CD14-positive monocyte (primary cell): ENCODE measurements at regions not wholly inside any gene's neighbourhood (a gene's known extent, or its start where the extent isn't known, plus 50 kb on each side); places are given as distances from the start of the nearest gene placed in this dataset.

ENCODE experiments used
- DNase-seq, 3 donors: peaks; one replicate each; pipeline ENCODE4 v3.0.0-alpha.2; 2011 to 2022
- H2AFZ ChIP-seq: 2 replicates; pipeline ENCODE4 v1.6.0; 2012; ENCODE audit warnings: mild to moderate bottlenecking, low read depth, low read length, inconsistent platforms; ENCODE audit not compliant: insufficient read depth, poor library complexity, severe bottlenecking
- H3K27ac ChIP-seq, 2 donors: 1 replicate in 1 of 2; 2 replicates in 1 of 2; pipeline ENCODE4 v1.5.1; 2012 to 2013; ENCODE audit warnings: low read length in 2 of 2, control low read depth in 1 of 2, inconsistent platforms in 1 of 2, low read depth in 1 of 2, mild to moderate bottlenecking in 1 of 2
- H3K27me3 ChIP-seq, 2 donors: one replicate each; pipeline versions ENCODE4 v1.6.0 to v1.6.1; 2011 to 2013; ENCODE audit warnings: low read length in 2 of 2; ENCODE audit not compliant: control insufficient read depth in 2 of 2, insufficient read depth in 2 of 2
- H3K36me3 ChIP-seq, 2 donors: replicated peaks in 1 of 2; 1 replicate in 1 of 2; 2 replicates in 1 of 2; pipeline versions ENCODE4 v1.5.1 to v1.6.1; 2012 to 2013; ENCODE audit warnings: low read length in 2 of 2, control low read depth in 1 of 2, inconsistent platforms in 1 of 2, mild to moderate bottlenecking in 1 of 2; ENCODE audit not compliant: insufficient read depth in 2 of 2, control insufficient read depth in 1 of 2
- H3K4me1 ChIP-seq, 2 donors: 1 replicate in 1 of 2; 2 replicates in 1 of 2; pipeline versions ENCODE4 v1.5.1 to v1.6.1; 2012 to 2013; ENCODE audit warnings: low read length in 2 of 2, control low read depth in 1 of 2, inconsistent platforms in 1 of 2, mild to moderate bottlenecking in 1 of 2, moderate library complexity in 1 of 2; ENCODE audit not compliant: insufficient read depth in 2 of 2, control insufficient read depth in 1 of 2
- H3K4me2 ChIP-seq: replicated peaks from 2 replicates; pipeline ENCODE3; 2012; ENCODE audit warnings: low read length, moderate library complexity, mild to moderate bottlenecking; ENCODE audit not compliant: poor library complexity, severe bottlenecking; ENCODE audit errors: extremely low read depth
- H3K4me3 ChIP-seq, 3 experiments: fragments of 200-600 bp in 1 of 3; sonication (generic) in 1 of 3; replicated peaks in 1 of 3; 1 replicate in 2 of 3; 2 replicates in 1 of 3; pipeline ENCODE4 v1.5.1; 2011 to 2013; ENCODE audit warnings: low read length in 3 of 3, mild to moderate bottlenecking in 3 of 3, control low read depth in 2 of 3, low read depth in 2 of 3, inconsistent platforms in 1 of 3, moderate library complexity in 1 of 3
- H3K79me2 ChIP-seq: 2 replicates; pipeline ENCODE4 v1.6.0; 2012; ENCODE audit warnings: mild to moderate bottlenecking, control low read depth, inconsistent platforms, low read length, moderate library complexity; ENCODE audit not compliant: insufficient read depth
- H3K9ac ChIP-seq: 2 replicates; pipeline ENCODE4 v1.6.0; 2017; ENCODE audit warnings: low read length, mild to moderate bottlenecking; ENCODE audit not compliant: insufficient read depth, poor library complexity, severe bottlenecking
- H3K9me3 ChIP-seq, 2 donors: replicated peaks in 1 of 2; 1 replicate in 1 of 2; 2 replicates in 1 of 2; pipeline versions ENCODE4 v1.5.1 to v1.6.1; 2012 to 2013; ENCODE audit warnings: low read length in 2 of 2, control low read depth in 1 of 2; ENCODE audit not compliant: control insufficient read depth in 1 of 2, insufficient read depth in 1 of 2
- H4K20me1 ChIP-seq: 2 replicates; pipeline ENCODE4 v1.6.0; 2012; ENCODE audit warnings: mild to moderate bottlenecking, low read length, control low read depth, moderate library complexity; ENCODE audit not compliant: insufficient read depth
- H3K27ac Mint-ChIP-seq, 7 donors: one replicate each; pipeline ENCODE4 v1.8.0; 2020; ENCODE audit warnings: mild to moderate bottlenecking in 7 of 7, mixed read lengths in 7 of 7, moderate library complexity in 6 of 7, inconsistent platforms in 2 of 7
- H3K27me3 Mint-ChIP-seq, 3 donors: one replicate each; pipeline ENCODE4 v1.8.0; 2021 to 2022; ENCODE audit warnings: low read depth in 3 of 3, mild to moderate bottlenecking in 3 of 3, mixed read lengths in 3 of 3, moderate library complexity in 3 of 3, inconsistent platforms in 1 of 3
- H3K36me3 Mint-ChIP-seq, 2 donors: one replicate each; pipeline ENCODE4 v1.8.0; 2020; ENCODE audit warnings: mixed read lengths in 2 of 2, inconsistent platforms in 1 of 2, mild to moderate bottlenecking in 1 of 2
- H3K4me1 Mint-ChIP-seq: one replicate; pipeline ENCODE4 v1.8.0; 2020; ENCODE audit warnings: mild to moderate bottlenecking, mixed read lengths
- H3K4me3 Mint-ChIP-seq, 2 donors: one replicate each; pipeline ENCODE4 v1.8.0; 2020; ENCODE audit warnings: mild to moderate bottlenecking in 2 of 2, mixed read lengths in 2 of 2, moderate library complexity in 1 of 2
- H3K9me3 Mint-ChIP-seq, 7 donors: one replicate each; pipeline ENCODE4 v1.8.0; 2020 to 2022; ENCODE audit warnings: mixed read lengths in 7 of 7, mild to moderate bottlenecking in 6 of 7, moderate library complexity in 6 of 7, inconsistent platforms in 2 of 7
- CTCF ChIP-seq: fragments of 200-600 bp; IDR thresholded peaks from one replicate; pipeline ENCODE4 v1.8.0; 2022; ENCODE audit warnings: antibody characterized with exemption, mild to moderate bottlenecking
- WGBS: methylation state at CpG from one replicate; pipeline ENCODE4 v1.1.5; 2013; ENCODE audit warnings: missing lambda C conversion rate; ENCODE audit not compliant: insufficient coverage; 5-methylcytosine and 5-hydroxymethylcytosine counted together
- intact Hi-C, 2 donors: fragments of 100-400 bp; cut with micrococcal nuclease; formaldehyde crosslinking; loops; one replicate each; pipeline versions ENCODE4 v1.15.0 to v1.15.1; 2023

GRCh38 chr7:156022483-156023459, 210.5 kb upstream of the SHH start:
- peaks cover 0 to 3% of the 10 kb centered on the region in 2 donors for H3K9me3 ChIP-seq
- Mint-ChIP-seq H3K4me1 (no peaks in the 10 kb centered on the region), H3K9me3 (peaks cover 2 to 19% (median 5%) of the 10 kb centered on the region in 7 donors), H3K27ac (no peak overlapping the region), H3K4me3 (no peak overlapping the region), H3K36me3 (no peaks in the 10 kb centered on the region), H3K27me3 (peaks cover 0 to 3% (median 1%) of the 10 kb centered on the region in 3 donors)
- H3K79me2 ChIP-seq = no peaks in the 10 kb centered on the region
- no peak overlapping the region for H3K9ac ChIP-seq
- H4K20me1 ChIP-seq = no peaks in the 10 kb centered on the region
- H3K36me3 ChIP-seq = no peaks in the 10 kb centered on the region
- no peak for DNase-seq
- H3K4me1 ChIP-seq = no peaks in the 10 kb centered on the region
- H3K4me3 ChIP-seq = no peak overlapping the region
- no peak overlapping the region for H3K4me2 ChIP-seq
- TF ChIP-seq CTCF = no peak
- no peaks in the 10 kb centered on the region for H3K27me3 ChIP-seq
- WGBS = 91% methylated on average over 17 of the region's 26 CpGs
- H3K27ac ChIP-seq = no peak overlapping the region
- intact Hi-C loops = no loop called here
- no peak overlapping the region for H2AFZ ChIP-seq

DNA sequence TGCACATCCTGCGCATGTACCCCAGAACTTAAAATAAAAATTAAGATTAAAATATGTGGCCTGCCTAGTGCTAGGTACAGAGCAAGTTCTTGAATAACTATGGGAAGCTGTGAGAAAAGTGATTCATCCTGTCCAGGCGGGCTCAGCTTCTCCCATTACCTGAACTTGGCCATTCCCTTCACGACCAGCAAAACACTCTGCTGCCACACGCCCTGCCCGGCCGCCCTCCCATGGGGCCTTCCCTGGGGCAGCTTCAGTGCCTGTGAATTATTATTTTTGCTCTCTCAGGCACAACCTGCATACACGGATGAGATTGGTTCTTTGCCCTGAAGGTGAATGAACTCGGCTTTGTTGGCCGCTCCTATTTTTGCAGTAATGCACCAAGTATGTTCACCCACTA, 209.2 kb upstream of the SHH start:
- H3K36me3 Mint-ChIP-seq = no peaks in the 10 kb centered on the region
- H3K27ac Mint-ChIP-seq = no peak overlapping the region
- H3K9me3 ChIP-seq = peaks cover 0 to 3% of the 10 kb centered on the region in 2 donors
- intact Hi-C loops = no loop called here
- no peak overlapping the region for H3K4me3 Mint-ChIP-seq
- H2AFZ ChIP-seq = no peak overlapping the region
- no peaks in the 10 kb centered on the region for H3K4me1 ChIP-seq
- peaks cover 2 to 23% (median 5%) of the 10 kb centered on the region in 7 donors for H3K9me3 Mint-ChIP-seq
- H3K36me3 ChIP-seq = no peaks in the 10 kb centered on the region
- H3K27me3 ChIP-seq = no peaks in the 10 kb centered on the region
- H3K9ac ChIP-seq = no peak overlapping the region
- no peak for TF ChIP-seq CTCF
- H3K27ac ChIP-seq = no peak overlapping the region
- WGBS = 100% methylated on average over 1 of the region's 9 CpGs
- no peak overlapping the region for H3K4me3 ChIP-seq
- H3K79me2 ChIP-seq = no peaks in the 10 kb centered on the region
- H4K20me1 ChIP-seq = no peaks in the 10 kb centered on the region
- H3K4me2 ChIP-seq = no peak overlapping the region
- no peak for DNase-seq
- peaks cover 1 to 3% (median 3%) of the 10 kb centered on the region in 3 donors for H3K27me3 Mint-ChIP-seq
- no peaks in the 10 kb centered on the region for H3K4me1 Mint-ChIP-seq
